NCI-H1092 (cell line): ENCODE measurements at regions not wholly inside any gene's neighbourhood (a gene's known extent, or its start where the extent isn't known, plus 50 kb on each side); places are given as distances from the start of the nearest gene placed in this dataset.
"Not testable (repeated sequence)": the region's sequence is repeated elsewhere in the genome, so short reads cannot be mapped to it uniquely, and the experiment has no call there.

ENCODE experiments used
- DNase-seq: peaks from one replicate; lab custom pipeline; 2025; lab: John Stamatoyannopoulos, UW

DNA sequence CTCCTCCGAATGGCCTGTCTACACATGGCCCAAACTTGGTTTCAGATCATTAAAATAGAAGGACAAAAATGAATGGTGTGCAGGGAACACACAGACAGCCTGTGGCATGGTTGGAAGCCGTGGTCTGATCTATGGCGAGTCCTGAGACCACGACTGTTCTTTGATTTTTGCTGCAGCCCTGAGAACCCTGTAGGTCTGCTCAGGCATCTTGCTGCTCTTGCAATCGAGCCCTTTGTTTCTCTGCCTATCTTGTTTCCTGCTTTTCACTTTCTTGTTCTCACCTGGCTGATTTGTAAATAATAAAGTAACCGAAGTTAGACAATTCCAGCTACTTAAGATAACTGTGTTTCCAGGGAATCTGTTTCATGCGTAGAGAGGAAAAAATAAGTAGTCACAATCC lies 54.1 kb upstream of the NBPF9 start:
- DNase-seq: not testable (repeated sequence)

DNA sequence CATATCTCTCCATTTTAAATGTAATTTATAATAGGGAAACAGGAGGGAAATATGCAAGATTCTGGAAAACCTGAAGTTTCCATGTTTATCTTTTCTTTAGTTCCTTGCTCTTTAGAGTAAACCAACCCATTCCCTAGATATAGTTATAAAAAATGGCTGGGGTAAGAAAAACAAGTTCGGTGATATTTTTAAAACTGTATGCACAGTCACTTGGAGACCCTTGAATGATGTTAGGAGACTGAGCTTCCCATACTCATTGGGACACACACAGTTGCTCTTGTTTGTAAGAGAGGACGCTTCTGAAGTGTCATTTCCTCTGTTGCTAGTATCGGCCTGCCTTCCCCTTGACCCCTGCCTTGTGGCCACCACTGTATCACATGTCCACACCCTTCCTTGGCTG lies 55.0 kb upstream of the NBPF9 start:
- DNase-seq: not testable (repeated sequence)

- DNase-seq: not testable (repeated sequence)
Observed at GRCh38 chr1:149163063-149163444, 59.7 kb upstream of the NBPF9 start.

DNA sequence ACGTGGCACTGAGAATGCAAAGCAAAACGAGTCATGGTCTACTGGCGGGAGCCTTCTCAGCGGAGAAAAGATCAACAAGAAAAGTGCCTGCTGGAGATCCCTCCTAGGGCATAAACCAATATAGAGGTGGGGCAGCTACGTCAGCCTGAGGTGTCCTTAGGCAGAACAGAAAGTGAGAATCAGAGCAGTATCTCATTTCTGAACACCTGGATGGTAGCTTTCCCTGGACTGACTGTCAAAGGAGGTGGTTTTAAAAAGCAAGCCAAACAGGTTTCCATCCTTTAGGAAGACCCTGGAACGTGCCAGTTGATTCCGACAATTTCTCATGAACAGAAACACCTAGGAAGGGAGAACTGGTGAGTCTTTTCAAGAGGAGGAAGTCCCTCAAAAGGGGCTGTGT lies 71.4 kb upstream of the NBPF9 start:
- DNase-seq: not testable (repeated sequence)

GRCh38 chr1:149175812-149176211 lies 72.5 kb upstream of the NBPF9 start:
- not testable (repeated sequence) for DNase-seq

- peak; percentile 46 for DNase-seq
Observed at GRCh38 chr1:149176453-149177316, 73.3 kb upstream of the NBPF9 start.

DNA sequence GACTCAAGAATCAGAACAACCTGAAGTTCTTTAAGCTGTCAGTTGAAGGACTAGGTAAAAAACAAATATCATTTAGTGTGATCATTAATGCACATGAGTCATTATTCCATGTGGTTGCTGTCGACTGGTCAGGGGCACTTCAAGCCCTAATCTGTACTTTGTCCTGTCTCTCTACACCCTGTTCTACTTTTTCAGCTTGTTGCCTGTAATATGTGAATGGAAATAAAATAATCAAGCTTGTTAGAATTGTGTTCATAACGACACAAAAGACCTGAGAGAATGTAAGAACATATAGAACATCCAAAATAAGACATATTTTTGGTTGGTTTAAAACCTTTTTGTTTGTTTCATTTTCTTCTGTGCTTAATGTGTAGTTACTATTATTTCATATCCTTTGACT lies 87.4 kb upstream of the NBPF9 start:
- DNase-seq: not testable (repeated sequence)

DNA sequence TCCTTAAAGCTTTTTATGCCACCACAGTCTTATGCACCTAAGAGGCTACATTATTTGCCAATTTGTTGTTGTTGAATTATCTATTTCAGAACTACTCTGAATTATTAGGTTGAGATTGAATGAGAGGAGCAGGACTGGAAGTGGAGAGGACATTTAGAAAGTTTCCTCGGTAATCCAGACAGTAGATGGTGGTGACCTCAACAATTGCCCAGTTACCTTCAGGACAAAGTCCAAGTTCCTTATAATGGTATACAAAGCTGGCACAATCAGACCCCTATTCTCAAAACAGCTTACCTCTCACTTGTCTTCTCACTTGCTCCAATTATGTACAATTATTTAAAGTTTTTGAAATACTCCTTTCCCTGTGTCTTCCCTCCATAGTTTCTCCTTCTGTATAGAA lies 93.3 kb upstream of the NBPF9 start:
- DNase-seq: not testable (repeated sequence)

GRCh38 chr1:149200567-149200966 lies 97.2 kb upstream of the NBPF9 start:
- DNase-seq: not testable (repeated sequence)

DNA sequence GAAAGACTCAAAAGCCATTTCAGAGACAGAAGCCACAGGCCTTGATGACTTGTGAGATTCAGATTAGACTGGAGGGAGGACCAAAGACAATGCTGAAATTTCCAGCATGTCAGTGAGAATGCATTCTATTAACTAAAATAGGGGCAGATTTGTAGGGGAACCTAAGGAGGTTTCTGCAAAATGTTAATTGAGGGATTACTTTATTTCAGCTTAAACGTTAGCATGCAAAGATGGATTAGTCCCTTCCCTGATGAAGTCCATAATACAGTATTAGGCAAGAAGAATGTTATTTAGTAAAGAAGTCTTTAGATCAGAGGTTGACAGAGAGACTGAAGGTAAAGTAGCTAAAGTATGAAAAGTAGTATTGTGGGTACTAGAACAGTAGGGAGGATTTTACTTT lies 98.9 kb upstream of the NBPF9 start:
- not testable (repeated sequence) for DNase-seq

DNA sequence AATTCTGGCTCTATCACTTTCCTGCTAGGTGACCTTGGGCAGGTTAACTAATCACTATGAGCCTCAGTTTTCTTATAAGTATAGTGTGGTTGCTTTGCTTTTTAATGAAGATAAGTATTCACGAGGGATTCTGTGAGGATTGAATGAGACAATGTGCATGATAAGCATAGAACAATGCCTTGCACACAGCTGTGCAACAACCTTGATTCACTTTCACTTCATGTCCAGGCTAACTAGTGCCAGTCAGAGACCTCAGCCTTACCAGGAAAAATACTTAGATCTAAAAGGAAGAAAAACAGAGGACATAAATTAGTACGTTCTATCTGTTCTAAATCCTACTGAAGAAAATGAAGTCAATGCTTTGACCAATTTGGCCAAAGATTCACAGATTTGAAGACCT lies 101.0 kb upstream of the NBPF9 start:
- not testable (repeated sequence) for DNase-seq

GRCh38 chr1:149208836-149209235 lies 105.5 kb upstream of the NBPF9 start:
- not testable (repeated sequence) for DNase-seq

GRCh38 chr1:149211757-149212420 lies 108.5 kb upstream of the NBPF9 start:
- not testable (repeated sequence) for DNase-seq

DNA sequence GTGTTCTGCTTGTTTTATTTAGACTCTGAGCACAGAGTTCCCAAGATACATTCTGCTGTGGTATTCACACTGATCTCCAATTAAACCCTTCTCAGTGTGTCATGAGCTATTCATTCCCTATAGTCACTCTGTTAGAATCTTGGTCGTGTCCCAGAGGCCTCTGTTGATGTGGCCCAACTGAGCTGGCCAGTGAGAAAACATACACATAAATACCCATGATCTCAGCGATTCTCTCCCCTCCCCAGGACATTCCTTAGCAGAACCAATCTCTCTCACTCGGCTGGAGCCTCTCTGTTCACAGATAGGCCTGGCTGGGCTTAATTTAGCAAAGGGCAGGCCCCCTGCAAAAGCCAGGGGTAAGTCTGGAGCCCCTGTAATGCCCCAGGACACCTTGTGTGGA lies 109.6 kb upstream of the NBPF9 start:
- DNase-seq: not testable (repeated sequence)

DNA sequence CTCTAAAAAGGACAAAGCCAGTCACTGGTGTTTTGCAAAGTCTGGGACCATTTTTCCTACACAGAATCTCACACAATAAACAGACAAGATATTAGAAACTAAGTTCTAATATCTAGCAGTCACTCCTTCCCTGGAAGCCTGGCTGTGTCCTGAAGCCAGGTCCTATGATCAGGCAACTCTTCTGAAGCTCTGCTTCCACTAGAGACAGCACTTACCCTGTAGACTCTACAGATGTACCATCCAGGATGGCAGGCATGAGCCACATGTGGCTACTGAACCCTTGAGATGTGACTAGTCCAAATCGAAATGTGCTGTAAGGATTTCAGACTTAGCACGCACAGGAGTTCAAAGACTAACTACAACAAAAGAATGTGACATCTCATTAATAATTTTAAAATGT lies 110.3 kb upstream of the NBPF9 start:
- DNase-seq: not testable (repeated sequence)

- not testable (repeated sequence) for DNase-seq
Observed at GRCh38 chr1:149218080-149218988, 115.0 kb upstream of the NBPF9 start.

DNA sequence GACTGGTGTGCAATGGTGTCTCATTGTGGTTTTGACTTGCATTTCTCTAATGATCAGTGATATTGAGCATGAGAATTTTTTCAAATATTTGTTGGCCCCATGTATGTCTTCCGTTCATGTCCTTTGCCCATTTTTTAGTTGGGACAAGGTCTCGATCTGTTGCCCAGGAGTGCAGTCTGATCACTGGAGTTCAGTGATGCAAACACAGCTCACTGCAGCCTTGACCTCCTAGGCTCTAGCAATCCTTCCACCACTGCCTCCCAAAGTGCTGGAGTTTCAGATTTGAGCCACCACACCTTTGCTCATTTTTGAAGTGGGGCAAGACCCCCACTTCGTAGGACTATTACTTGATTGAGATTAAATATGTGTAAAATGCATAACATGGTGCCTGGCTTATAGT lies 116.2 kb upstream of the NBPF9 start:
- DNase-seq: not testable (repeated sequence)

GRCh38 chr1:149220463-149221074 lies 117.2 kb upstream of the NBPF9 start:
- DNase-seq: not testable (repeated sequence)

DNA sequence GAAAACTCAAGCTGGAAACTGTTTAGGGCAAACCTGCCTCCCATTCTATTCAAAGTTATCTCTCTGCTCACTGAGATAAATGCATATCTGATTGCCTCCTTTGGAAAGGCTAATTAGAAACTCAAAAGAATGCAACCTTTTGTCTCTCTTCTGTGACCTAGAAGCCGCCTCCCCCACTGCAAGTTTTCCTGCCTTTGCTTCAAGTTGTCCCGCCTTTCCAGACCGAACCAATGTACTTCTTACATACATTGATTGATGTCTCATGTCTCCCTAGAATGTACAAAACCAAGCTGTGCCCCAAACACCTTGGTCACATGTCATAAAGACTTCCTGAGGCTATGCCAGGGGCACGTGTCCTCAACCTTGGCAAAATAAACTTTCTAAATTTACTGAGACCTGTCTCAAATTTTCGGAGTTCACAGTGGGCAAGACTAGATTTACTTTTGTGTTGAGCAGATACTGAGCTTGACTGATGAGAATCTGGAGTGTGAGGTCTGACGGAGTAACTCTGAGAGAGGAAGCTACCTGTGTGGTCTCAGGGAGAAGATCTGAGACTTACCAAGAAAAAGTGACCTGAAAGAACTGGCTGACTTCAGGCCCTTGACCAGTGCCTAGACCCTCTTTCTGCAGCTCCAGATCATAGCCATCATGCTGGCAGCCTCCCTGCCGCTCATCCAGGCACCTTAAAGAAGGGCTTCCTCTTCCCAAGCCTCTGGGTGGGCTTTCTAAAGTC lies 124.7 kb upstream of the NBPF9 start:
- not testable (repeated sequence) for DNase-seq

- not testable (repeated sequence) for DNase-seq
Observed at GRCh38 chr1:149228672-149229585, 125.6 kb upstream of the NBPF9 start.
